Activated CD8-positive, alpha-beta memory T cell treated with anti-CD3 and anti-CD28 coated beads, Interleukin-2, amount 10 ng/mL, durations not matched to agents 7 days and 5 days (primary cell): ENCODE measurements at regions not wholly inside any gene's neighbourhood (a gene's known extent, or its start where the extent isn't known, plus 50 kb on each side); places are given as distances from the start of the nearest gene placed in this dataset.

ENCODE experiments used
- ATAC-seq: fragments of 150-1000 bp; cut with Tn5 transposase; one replicate; pipeline ENCODE4 v1.10.0; 2021; ENCODE audit warnings: moderate library complexity
- CTCF ChIA-PET: fragments of 350-600 bp; sonication (Branson Sonifier 250); formaldehyde crosslinking; loops from one replicate; lab custom pipeline; 2021; ENCODE audit warnings: antibody characterized with exemption; lab: Charles Lee
- DNase-seq: peaks from one replicate; pipeline ENCODE4 v3.0.0-alpha.2; 2020
- H3K27ac Mint-ChIP-seq: one replicate; pipeline ENCODE4 v1.8.0; 2021; ENCODE audit warnings: mild to moderate bottlenecking, mixed read lengths
- H3K27me3 Mint-ChIP-seq: one replicate; pipeline ENCODE4 v1.8.0; 2021; ENCODE audit warnings: mixed read lengths
- H3K36me3 Mint-ChIP-seq: one replicate; pipeline ENCODE4 v1.8.0; 2021; ENCODE audit warnings: mild to moderate bottlenecking, mixed read lengths
- H3K4me1 Mint-ChIP-seq: one replicate; pipeline ENCODE4 v1.8.0; 2021; ENCODE audit warnings: mixed read lengths
- H3K4me3 Mint-ChIP-seq: one replicate; pipeline ENCODE4 v1.8.0; 2021; ENCODE audit warnings: mild to moderate bottlenecking, moderate library complexity, mixed read lengths
- H3K9me3 Mint-ChIP-seq: one replicate; pipeline ENCODE4 v1.8.0; 2022; ENCODE audit warnings: low read depth, mixed read lengths

- Mint-ChIP-seq H3K27ac (peak overlapping the region; percentile 82), H3K4me1 (peaks cover 29% of the 10 kb centered on the region), H3K36me3 (peaks cover 6% of the 10 kb centered on the region), H3K4me3 (peak overlapping the region; percentile 11), H3K27me3 (peaks cover 18% of the 10 kb centered on the region), H3K9me3 (no peaks in the 10 kb centered on the region)
- peak; percentile 62 for DNase-seq
- CTCF ChIA-PET = interaction anchor here (1.0 kb wide), 1 partner anchor 14 kb away, joined by 3 read pairs; no protein-coding TSS in a partner anchor
- ATAC-seq = peak; percentile 81
Observed at GRCh38 chr11:113562981-113563461, 87.8 kb upstream of the DRD2 start.

GRCh38 chr11:113562576-113562975 is 87.4 kb upstream of the DRD2 start:
- ATAC-seq = peak; percentile 52
- Mint-ChIP-seq H3K27me3 (peaks cover 15% of the 10 kb centered on the region), H3K4me3 (peak overlapping the region; percentile 11)

GRCh38 chr11:113557926-113558325 is 82.7 kb upstream of the DRD2 start:
- CTCF ChIA-PET = interaction anchor here (1.0 to 1.2 kb wide), 4 partner anchors 19 to 238 kb away, joined by 3 to 5 read pairs (median 3); no protein-coding TSS in a partner anchor
- peaks cover 5% of the 10 kb centered on the region for H3K36me3 Mint-ChIP-seq

More at GRCh38 chr11:113562576-113562975, 87.4 kb upstream of the DRD2 start:
- DNase-seq = no peak
- H3K9me3 Mint-ChIP-seq = no peaks in the 10 kb centered on the region
- H3K4me1 Mint-ChIP-seq = peaks cover 33% of the 10 kb centered on the region
- peak overlapping the region; percentile 82 for H3K27ac Mint-ChIP-seq
- CTCF ChIA-PET = no interaction called here
- H3K36me3 Mint-ChIP-seq = peaks cover 6% of the 10 kb centered on the region

GRCh38 chr11:113556036-113556435 is 80.8 kb upstream of the DRD2 start:
- CTCF ChIA-PET = interaction anchor here (0.9 to 1.3 kb wide), 2 partner anchors 10 to 12 kb away, joined by 3 to 4 read pairs; no protein-coding TSS in a partner anchor
- Mint-ChIP-seq H3K9me3 (no peaks in the 10 kb centered on the region), H3K36me3 (peaks cover 3% of the 10 kb centered on the region), H3K4me3 (no peak overlapping the region), H3K27me3 (peaks cover 8% of the 10 kb centered on the region), H3K4me1 (peaks cover 21% of the 10 kb centered on the region), H3K27ac (no peak overlapping the region)
- DNase-seq (no peak), ATAC-seq (no peak)

More at GRCh38 chr11:113557926-113558325, 82.7 kb upstream of the DRD2 start:
- no peaks in the 10 kb centered on the region for H3K9me3 Mint-ChIP-seq
- ATAC-seq = no peak
- DNase-seq = no peak
- H3K27me3 Mint-ChIP-seq = no peaks in the 10 kb centered on the region
- no peak overlapping the region for H3K27ac Mint-ChIP-seq
- H3K4me3 Mint-ChIP-seq = no peak overlapping the region
- H3K4me1 Mint-ChIP-seq = peaks cover 32% of the 10 kb centered on the region

GRCh38 chr11:113555071-113555619 is 79.9 kb upstream of the DRD2 start:
- no peak overlapping the region for H3K4me3 Mint-ChIP-seq
- ATAC-seq (no peak), DNase-seq (no peak)
- CTCF ChIA-PET = interaction anchor here (1.3 kb wide), 2 partner anchors 11 to 218 kb away, joined by 3 to 4 read pairs; partner anchors contain the start of gene ZW10
- H3K27me3 Mint-ChIP-seq = peaks cover 13% of the 10 kb centered on the region
- peaks cover 21% of the 10 kb centered on the region for H3K4me1 Mint-ChIP-seq
- peaks cover 2% of the 10 kb centered on the region for H3K36me3 Mint-ChIP-seq
- no peaks in the 10 kb centered on the region for H3K9me3 Mint-ChIP-seq
- no peak overlapping the region for H3K27ac Mint-ChIP-seq

GRCh38 chr11:113554526-113554925 is 79.3 kb upstream of the DRD2 start:
- CTCF ChIA-PET = interaction anchor here (1.0 to 2.2 kb wide), 4 partner anchors 15 to 219 kb away, joined by 3 to 9 read pairs (median 5); partner anchors contain the start of gene ZW10
- H3K27me3 Mint-ChIP-seq = peaks cover 19% of the 10 kb centered on the region
- no peak for ATAC-seq
- no peaks in the 10 kb centered on the region for H3K9me3 Mint-ChIP-seq
- H3K4me1 Mint-ChIP-seq = peaks cover 21% of the 10 kb centered on the region
- H3K27ac Mint-ChIP-seq = no peak overlapping the region
- peaks cover 2% of the 10 kb centered on the region for H3K36me3 Mint-ChIP-seq
- no peak overlapping the region for H3K4me3 Mint-ChIP-seq
- no peak for DNase-seq

- H3K4me3 Mint-ChIP-seq = no peak overlapping the region
- ATAC-seq = no peak
- H3K9me3 Mint-ChIP-seq = no peaks in the 10 kb centered on the region
Observed at GRCh38 chr11:113553915-113554314, 78.7 kb upstream of the DRD2 start.

GRCh38 chr11:113553235-113553634 is 78.0 kb upstream of the DRD2 start:
- no peaks in the 10 kb centered on the region for H3K9me3 Mint-ChIP-seq
- DNase-seq (no peak), ATAC-seq (no peak)
- no peaks in the 10 kb centered on the region for H3K36me3 Mint-ChIP-seq
- peaks cover 21% of the 10 kb centered on the region for H3K4me1 Mint-ChIP-seq
- H3K27me3 Mint-ChIP-seq = peaks cover 30% of the 10 kb centered on the region
- H3K4me3 Mint-ChIP-seq = no peak overlapping the region
- H3K27ac Mint-ChIP-seq = no peak overlapping the region
- CTCF ChIA-PET = interaction anchor here (1.5 to 2.2 kb wide), 3 partner anchors 21 to 177 kb away, joined by 5 to 9 read pairs (median 7); no protein-coding TSS in a partner anchor

More at GRCh38 chr11:113553915-113554314, 78.7 kb upstream of the DRD2 start:
- no peak for DNase-seq
- H3K4me1 Mint-ChIP-seq = peaks cover 21% of the 10 kb centered on the region
- H3K27ac Mint-ChIP-seq = no peak overlapping the region
- CTCF ChIA-PET = interaction anchor here (1.0 to 2.2 kb wide), 4 partner anchors 16 to 220 kb away, joined by 3 to 9 read pairs (median 5); partner anchors contain the start of gene ZW10
- peaks cover under 1% of the 10 kb centered on the region for H3K36me3 Mint-ChIP-seq
- H3K27me3 Mint-ChIP-seq = peaks cover 25% of the 10 kb centered on the region

GRCh38 chr11:113552271-113552670 is 77.1 kb upstream of the DRD2 start:
- peak; percentile 28 for DNase-seq
- Mint-ChIP-seq H3K4me3 (no peak overlapping the region), H3K27me3 (peaks cover 34% of the 10 kb centered on the region), H3K27ac (no peak overlapping the region), H3K4me1 (peaks cover 11% of the 10 kb centered on the region), H3K9me3 (no peaks in the 10 kb centered on the region), H3K36me3 (no peaks in the 10 kb centered on the region)
- no peak for ATAC-seq
- CTCF ChIA-PET = interaction anchor here (1.5 to 2.2 kb wide), 2 partner anchors 20 to 23 kb away, joined by 5 to 7 read pairs; no protein-coding TSS in a partner anchor

GRCh38 chr11:113551645-113552044 is 76.4 kb upstream of the DRD2 start:
- ATAC-seq = no peak
- peaks cover 38% of the 10 kb centered on the region for H3K27me3 Mint-ChIP-seq
- H3K9me3 Mint-ChIP-seq = no peaks in the 10 kb centered on the region
- H3K4me1 Mint-ChIP-seq = peaks cover 11% of the 10 kb centered on the region
- no peak overlapping the region for H3K4me3 Mint-ChIP-seq
- H3K36me3 Mint-ChIP-seq = no peaks in the 10 kb centered on the region
- no peak overlapping the region for H3K27ac Mint-ChIP-seq
- CTCF ChIA-PET = interaction anchor here (1.4 kb wide), 1 partner anchor 245 kb away, joined by 3 read pairs; no protein-coding TSS in a partner anchor
- DNase-seq = no peak

GRCh38 chr11:113549611-113550578 is 74.7 kb upstream of the DRD2 start:
- H3K4me3 Mint-ChIP-seq = no peak overlapping the region
- H3K9me3 Mint-ChIP-seq = no peaks in the 10 kb centered on the region
- H3K36me3 Mint-ChIP-seq = no peaks in the 10 kb centered on the region
- H3K4me1 Mint-ChIP-seq = peaks cover 7% of the 10 kb centered on the region
- peaks cover 53% of the 10 kb centered on the region for H3K27me3 Mint-ChIP-seq
- H3K27ac Mint-ChIP-seq = no peak overlapping the region
- ATAC-seq (no peak), DNase-seq (no peak)
- CTCF ChIA-PET = no interaction called here

GRCh38 chr11:113549061-113549460 is 73.9 kb upstream of the DRD2 start:
- CTCF ChIA-PET = no interaction called here
- DNase-seq = no peak
- Mint-ChIP-seq H3K9me3 (no peaks in the 10 kb centered on the region), H3K36me3 (no peaks in the 10 kb centered on the region), H3K27ac (no peak overlapping the region), H3K4me1 (peaks cover 2% of the 10 kb centered on the region), H3K4me3 (no peak overlapping the region), H3K27me3 (peaks cover 54% of the 10 kb centered on the region)
- ATAC-seq = no peak

GRCh38 chr11:113547739-113548138 is 72.5 kb upstream of the DRD2 start:
- no peaks in the 10 kb centered on the region for H3K36me3 Mint-ChIP-seq
- H3K9me3 Mint-ChIP-seq = no peaks in the 10 kb centered on the region
- DNase-seq = peak; percentile 27

More at GRCh38 chr11:113547739-113548138, 72.5 kb upstream of the DRD2 start:
- H3K27me3 Mint-ChIP-seq = peaks cover 58% of the 10 kb centered on the region
- no peaks in the 10 kb centered on the region for H3K4me1 Mint-ChIP-seq
- no peak for ATAC-seq
- no peak overlapping the region for H3K4me3 Mint-ChIP-seq
- no peak overlapping the region for H3K27ac Mint-ChIP-seq
- CTCF ChIA-PET = no interaction called here
